Naive thymus-derived CD4-positive, alpha-beta T cell (primary cell): ENCODE measurements at regions not wholly inside any gene's neighbourhood (a gene's known extent, or its start where the extent isn't known, plus 50 kb on each side); places are given as distances from the start of the nearest gene placed in this dataset.

Experiments used
- ATAC-seq: fragments of 150-1000 bp; cut with Tn5 transposase; 2 replicates; pipeline ENCODE4 v1.10.0; 2021; ENCODE audit warnings: mild to moderate bottlenecking, moderate library complexity
- CTCF ChIA-PET: fragments of 350-600 bp; sonication (Branson Sonifier 250); formaldehyde crosslinking; loops from one replicate; lab custom pipeline; 2021; ENCODE audit warnings: antibody characterized with exemption; lab: Charles Lee
- POLR2A ChIA-PET: fragments of 350-600 bp; sonication (Branson Sonifier 250); formaldehyde crosslinking; loops from one replicate; lab custom pipeline; 2021; ENCODE audit warnings: antibody characterized with exemption, inconsistent platforms; lab: Charles Lee
- DNase-seq, 9 donors: peaks; one replicate each; pipeline versions ENCODE4 v3.0.0 to v3.0.0-alpha.2; 2020 to 2022; ENCODE audit warnings: mixed read lengths in 1 of 9
- H3K27ac ChIP-seq: one replicate; pipeline ENCODE4 v1.7.0; 2013; ENCODE audit warnings: mild to moderate bottlenecking, low read depth, low read length, moderate library complexity
- H3K27me3 ChIP-seq, 2 donors: one replicate each; pipeline ENCODE4 v1.7.0; 2013; ENCODE audit warnings: low read length in 2 of 2, mild to moderate bottlenecking in 2 of 2, moderate library complexity in 2 of 2; ENCODE audit not compliant: control insufficient read depth in 2 of 2, insufficient read depth in 2 of 2
- H3K36me3 ChIP-seq, 3 experiments: 1 replicate in 2 of 3; 2 replicates in 1 of 3; pipeline ENCODE4 v1.7.0; 2013; ENCODE audit warnings: low read length in 3 of 3, mild to moderate bottlenecking in 3 of 3, moderate library complexity in 1 of 3; ENCODE audit not compliant: insufficient read depth in 3 of 3, control insufficient read depth in 2 of 3
- H3K4me1 ChIP-seq, 2 donors: one replicate each; pipeline ENCODE4 v1.7.0; 2013; ENCODE audit warnings: low read length in 2 of 2, mild to moderate bottlenecking in 2 of 2, moderate library complexity in 1 of 2; ENCODE audit not compliant: control insufficient read depth in 2 of 2, insufficient read depth in 2 of 2
- H3K4me3 ChIP-seq: 2 replicates; pipeline ENCODE4 v1.7.0; 2013; ENCODE audit warnings: mild to moderate bottlenecking, low read length
- H3K9me3 ChIP-seq, 3 experiments: 1 replicate in 2 of 3; 2 replicates in 1 of 3; pipeline ENCODE4 v1.7.0; 2013; ENCODE audit warnings: low read length in 3 of 3; ENCODE audit not compliant: control insufficient read depth in 2 of 3
- H3K27ac Mint-ChIP-seq, 9 donors: one replicate each; pipeline ENCODE4 v1.8.0; 2020 to 2022; ENCODE audit warnings: mixed read lengths in 9 of 9, mild to moderate bottlenecking in 8 of 9, moderate library complexity in 5 of 9, inconsistent platforms in 2 of 9
- H3K27me3 Mint-ChIP-seq, 5 donors: one replicate each; pipeline ENCODE4 v1.8.0; 2021 to 2022; ENCODE audit warnings: mixed read lengths in 5 of 5, mild to moderate bottlenecking in 1 of 5
- H3K36me3 Mint-ChIP-seq, 5 donors: one replicate each; pipeline ENCODE4 v1.8.0; 2020 to 2022; ENCODE audit warnings: mixed read lengths in 5 of 5, mild to moderate bottlenecking in 3 of 5, inconsistent platforms in 1 of 5
- H3K4me1 Mint-ChIP-seq, 7 donors: one replicate each; pipeline ENCODE4 v1.8.0; 2020 to 2022; ENCODE audit warnings: mixed read lengths in 7 of 7, mild to moderate bottlenecking in 3 of 7, inconsistent platforms in 1 of 7
- H3K4me3 Mint-ChIP-seq, 10 donors: one replicate each; pipeline ENCODE4 v1.8.0; 2020 to 2022; ENCODE audit warnings: mild to moderate bottlenecking in 10 of 10, mixed read lengths in 10 of 10, moderate library complexity in 6 of 10, inconsistent platforms in 2 of 10
- H3K9me3 Mint-ChIP-seq, 11 donors: one replicate each; pipeline ENCODE4 v1.8.0; 2020 to 2022; ENCODE audit warnings: mixed read lengths in 11 of 11, mild to moderate bottlenecking in 4 of 11, inconsistent platforms in 1 of 11, moderate library complexity in 1 of 11
- intact Hi-C, 2 donors: fragments of 100-400 bp; cut with micrococcal nuclease; formaldehyde crosslinking; loops; one replicate each; pipeline ENCODE4 v1.15.1; 2023

DNA sequence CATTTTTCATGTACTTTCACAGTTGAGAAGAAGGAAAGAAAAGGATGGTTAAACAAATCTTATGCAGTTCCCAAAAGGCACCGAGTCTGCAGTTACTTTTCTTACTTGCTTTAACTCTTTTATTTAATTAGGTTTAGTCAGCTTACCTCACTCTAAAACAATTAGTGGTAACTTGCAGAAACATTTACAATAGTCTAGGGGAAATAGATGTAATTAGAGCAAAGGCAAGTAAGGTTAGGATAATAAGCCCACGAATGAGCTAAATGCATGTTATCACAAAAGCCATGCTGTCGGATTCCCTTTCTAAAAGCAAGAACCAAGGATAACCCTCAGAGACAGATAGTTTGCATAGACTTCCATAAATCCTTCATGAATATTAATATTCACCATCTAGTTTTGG, 82.0 kb upstream of the VCX2 start:
- Mint-ChIP-seq H3K36me3 (peaks cover 0 to 4% (median 0%) of the 10 kb centered on the region in 5 donors), H3K27me3 (no peaks in the 10 kb centered on the region), H3K27ac (no peak overlapping the region), H3K9me3 (peaks cover 0 to 9% (median 2%) of the 10 kb centered on the region in 11 donors), H3K4me3 (no peak overlapping the region), H3K4me1 (no peaks in the 10 kb centered on the region)
- CTCF ChIA-PET = no interaction called here
- intact Hi-C loops = no loop called here
- Histone ChIP-seq H3K9me3 (no peaks in the 10 kb centered on the region), H3K36me3 (no peaks in the 10 kb centered on the region), H3K27ac (no peak overlapping the region), H3K4me1 (no peaks in the 10 kb centered on the region), H3K27me3 (no peaks in the 10 kb centered on the region), H3K4me3 (no peak overlapping the region)
- DNase-seq (no peak), ATAC-seq (no peak)
- POLR2A ChIA-PET = no interaction called here

DNA sequence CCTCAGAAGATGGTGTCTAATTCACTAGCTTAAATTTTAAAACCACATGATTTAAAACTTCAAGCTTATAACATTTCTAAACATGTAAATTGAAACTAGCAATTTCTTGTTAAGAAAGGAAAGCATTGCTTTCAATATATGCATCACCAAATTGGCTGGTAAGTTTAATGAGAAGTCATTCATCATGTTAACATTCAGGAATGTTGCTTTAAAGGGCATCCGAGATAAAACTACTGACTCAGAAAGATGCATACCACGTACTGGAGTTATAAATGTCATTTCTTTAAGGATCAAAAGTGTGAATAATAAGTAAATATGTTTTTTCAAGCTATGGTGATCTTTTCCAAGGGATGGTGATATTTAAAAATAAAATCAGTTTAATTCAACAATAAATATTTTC, 83.3 kb upstream of the VCX2 start:
- no peak for ATAC-seq
- POLR2A ChIA-PET = no interaction called here
- H3K4me1 ChIP-seq = no peaks in the 10 kb centered on the region
- no peaks in the 10 kb centered on the region for H3K9me3 ChIP-seq
- Mint-ChIP-seq H3K4me1 (no peaks in the 10 kb centered on the region), H3K36me3 (peaks cover 0 to 4% (median 0%) of the 10 kb centered on the region in 5 donors), H3K9me3 (peaks cover 0 to 6% (median 0%) of the 10 kb centered on the region in 11 donors), H3K27ac (no peak overlapping the region), H3K27me3 (no peaks in the 10 kb centered on the region), H3K4me3 (no peak overlapping the region)
- intact Hi-C loops = no loop called here
- H3K27me3 ChIP-seq = no peaks in the 10 kb centered on the region
- DNase-seq = no peak
- CTCF ChIA-PET = no interaction called here
- no peaks in the 10 kb centered on the region for H3K36me3 ChIP-seq
- no peak overlapping the region for H3K4me3 ChIP-seq
- no peak overlapping the region for H3K27ac ChIP-seq

DNA sequence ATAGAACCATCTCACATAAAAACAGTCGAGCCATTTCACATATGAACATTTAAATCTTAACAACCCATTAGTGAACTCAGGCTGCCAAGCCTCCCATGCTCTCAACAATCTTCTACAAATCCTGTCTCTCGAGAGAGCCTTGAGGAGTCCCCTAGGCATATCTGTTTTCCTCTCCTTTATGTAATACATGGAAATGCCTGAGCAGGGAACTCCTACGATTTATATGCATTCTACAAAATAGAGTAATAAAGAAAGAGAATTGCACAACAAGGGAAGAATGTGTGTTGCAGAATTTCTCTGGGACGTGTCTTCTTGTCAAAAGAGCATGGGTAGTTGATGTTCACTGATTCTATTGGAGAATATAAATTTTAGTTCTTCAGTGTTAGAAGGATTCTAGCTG, 101.8 kb upstream of the VCX2 start:
- peaks cover 0 to 4% (median 0%) of the 10 kb centered on the region in 5 donors for H3K36me3 Mint-ChIP-seq
- no peak overlapping the region for H3K27ac ChIP-seq
- no peak overlapping the region for H3K4me3 ChIP-seq
- intact Hi-C loops = no loop called here
- no peak overlapping the region for H3K4me3 Mint-ChIP-seq
- H3K9me3 ChIP-seq = no peaks in the 10 kb centered on the region
- DNase-seq (no peak), ATAC-seq (no peak)
- no peaks in the 10 kb centered on the region for H3K27me3 ChIP-seq
- no peaks in the 10 kb centered on the region for H3K4me1 Mint-ChIP-seq
- POLR2A ChIA-PET = no interaction called here
- no peaks in the 10 kb centered on the region for H3K4me1 ChIP-seq
- CTCF ChIA-PET = no interaction called here
- H3K9me3 Mint-ChIP-seq = peaks cover 0 to 57% (median 18%) of the 10 kb centered on the region in 11 donors
- no peaks in the 10 kb centered on the region for H3K27me3 Mint-ChIP-seq
- no peak overlapping the region for H3K27ac Mint-ChIP-seq
- no peaks in the 10 kb centered on the region for H3K36me3 ChIP-seq

DNA sequence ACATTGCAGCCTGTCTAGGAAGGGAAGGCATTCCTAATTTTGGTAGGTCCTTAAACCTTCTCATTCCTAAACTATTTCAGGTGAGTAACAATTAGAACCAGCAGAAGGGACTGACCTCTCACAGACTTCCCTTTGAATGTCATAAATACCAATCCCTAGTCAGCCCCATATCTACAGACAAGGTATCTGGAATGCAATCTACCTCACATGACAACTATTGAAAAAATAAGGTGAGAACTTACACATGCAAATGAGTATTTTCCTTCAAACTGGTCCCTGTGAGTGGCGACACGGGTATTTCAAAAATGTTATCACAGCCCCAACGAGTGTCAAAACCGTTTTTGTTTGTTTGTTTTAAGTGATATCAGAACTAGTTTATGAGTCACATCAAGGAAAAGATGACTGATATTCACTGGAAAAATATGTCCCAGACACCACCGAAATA, 102.4 kb upstream of the VCX2 start:
- no peak for ATAC-seq
- H3K9me3 ChIP-seq = peaks cover 0 to 2% (median 0%) of the 10 kb centered on the region in 3 experiments

DNA sequence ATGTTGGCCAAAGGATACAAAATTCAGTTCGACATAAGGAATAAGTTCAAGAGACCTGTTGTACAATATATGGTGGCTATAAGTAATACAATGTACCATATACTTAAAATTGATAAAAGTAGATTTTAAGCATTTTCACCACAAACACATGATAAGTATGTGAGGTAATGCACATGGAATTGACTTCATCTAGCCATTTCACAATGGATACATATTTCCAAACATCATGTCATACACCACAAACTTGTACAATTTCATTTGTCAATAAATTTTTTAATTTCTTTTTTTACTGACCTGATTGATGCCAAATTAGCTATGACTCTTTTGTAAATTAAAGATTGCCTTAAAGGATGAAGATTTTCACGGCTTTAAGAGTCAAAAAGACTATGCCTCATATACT, 103.1 kb upstream of the VCX2 start:
- Mint-ChIP-seq H3K9me3 (peaks cover 0 to 58% (median 13%) of the 10 kb centered on the region in 11 donors), H3K36me3 (no peaks in the 10 kb centered on the region), H3K4me1 (no peaks in the 10 kb centered on the region), H3K27me3 (no peaks in the 10 kb centered on the region), H3K27ac (no peak overlapping the region), H3K4me3 (no peak overlapping the region)
- H3K4me3 ChIP-seq = no peak overlapping the region
- peaks cover 0 to 5% (median 0%) of the 10 kb centered on the region in 3 experiments for H3K9me3 ChIP-seq
- no peaks in the 10 kb centered on the region for H3K36me3 ChIP-seq
- H3K4me1 ChIP-seq = no peaks in the 10 kb centered on the region
- ATAC-seq (no peak), DNase-seq (no peak)
- H3K27me3 ChIP-seq = no peaks in the 10 kb centered on the region
- intact Hi-C loops = no loop called here
- CTCF ChIA-PET = no interaction called here
- POLR2A ChIA-PET = no interaction called here
- no peak overlapping the region for H3K27ac ChIP-seq

More for the DNA sequence above, 102.4 kb upstream of the VCX2 start:
- DNase-seq = no peak
- CTCF ChIA-PET = no interaction called here
- no peak overlapping the region for H3K27ac ChIP-seq
- no peaks in the 10 kb centered on the region for H3K27me3 ChIP-seq
- no peak overlapping the region for H3K4me3 ChIP-seq
- POLR2A ChIA-PET = no interaction called here
- intact Hi-C loops = no loop called here
- no peaks in the 10 kb centered on the region for H3K36me3 Mint-ChIP-seq
- H3K36me3 ChIP-seq = no peaks in the 10 kb centered on the region
- H3K27ac Mint-ChIP-seq = no peak overlapping the region
- H3K27me3 Mint-ChIP-seq = no peaks in the 10 kb centered on the region
- no peak overlapping the region for H3K4me3 Mint-ChIP-seq
- H3K4me1 Mint-ChIP-seq = no peaks in the 10 kb centered on the region
- no peaks in the 10 kb centered on the region for H3K4me1 ChIP-seq
- peaks cover 0 to 57% (median 13%) of the 10 kb centered on the region in 11 donors for H3K9me3 Mint-ChIP-seq

DNA sequence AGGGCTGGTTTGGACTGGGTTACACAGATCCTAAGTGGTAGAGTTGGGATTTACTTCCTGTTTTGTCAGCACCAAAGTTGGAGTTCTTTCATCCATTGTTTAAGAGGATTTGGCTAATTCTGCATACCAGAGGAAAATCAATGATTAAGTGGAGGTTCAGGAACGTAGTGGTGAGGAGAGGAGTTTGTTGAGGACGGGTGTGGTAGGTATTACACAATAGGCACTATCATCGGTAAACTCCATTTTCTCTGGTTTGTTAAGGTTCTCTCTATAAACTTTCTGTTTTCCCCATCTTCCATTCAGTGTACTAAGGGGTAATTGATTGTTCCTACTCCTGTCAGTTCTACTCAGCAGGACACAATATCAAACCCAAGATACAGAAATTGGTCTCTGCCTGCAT, 107.5 kb upstream of the VCX2 start:
- H3K27me3 Mint-ChIP-seq = no peaks in the 10 kb centered on the region
- no peaks in the 10 kb centered on the region for H3K36me3 Mint-ChIP-seq
- ChIA-PET POLR2A (no interaction called here), CTCF (no interaction called here)
- no peak for ATAC-seq
- H3K27ac Mint-ChIP-seq = no peak overlapping the region
- Histone ChIP-seq H3K27me3 (no peaks in the 10 kb centered on the region), H3K4me1 (no peaks in the 10 kb centered on the region), H3K9me3 (peaks cover 0 to 5% (median 0%) of the 10 kb centered on the region in 3 experiments), H3K27ac (no peak overlapping the region), H3K36me3 (no peaks in the 10 kb centered on the region), H3K4me3 (no peak overlapping the region)
- DNase-seq = no peak
- no peak overlapping the region for H3K4me3 Mint-ChIP-seq
- peaks cover 0 to 42% (median 9%) of the 10 kb centered on the region in 11 donors for H3K9me3 Mint-ChIP-seq
- H3K4me1 Mint-ChIP-seq = no peaks in the 10 kb centered on the region
- intact Hi-C loops = no loop called here

DNA sequence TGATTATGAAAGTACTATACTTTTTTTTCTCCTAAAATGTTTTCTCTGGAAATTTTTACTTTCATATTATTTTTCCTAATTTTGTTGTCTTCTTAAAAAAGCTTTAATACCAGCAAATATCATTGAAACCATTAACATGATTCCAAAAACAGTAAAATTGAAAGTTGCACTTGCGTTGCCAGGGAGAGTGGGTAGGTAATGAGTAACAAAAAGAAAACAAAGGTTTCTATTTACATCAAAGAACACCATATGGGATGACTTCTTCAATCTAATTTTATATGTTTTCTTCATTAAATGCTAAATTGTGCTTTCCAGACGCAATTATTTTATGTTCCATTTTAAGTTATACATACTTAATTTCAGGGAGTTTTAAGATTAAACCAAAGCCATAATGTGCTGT, 108.3 kb upstream of the VCX2 start:
- no peak for ATAC-seq
- CTCF ChIA-PET = no interaction called here
- no peak overlapping the region for H3K27ac Mint-ChIP-seq
- intact Hi-C loops = no loop called here
- peaks cover 0 to 48% (median 9%) of the 10 kb centered on the region in 11 donors for H3K9me3 Mint-ChIP-seq
- H3K36me3 ChIP-seq = no peaks in the 10 kb centered on the region
- no peak overlapping the region for H3K4me3 ChIP-seq
- DNase-seq = no peak
- POLR2A ChIA-PET = no interaction called here
- H3K27me3 ChIP-seq = no peaks in the 10 kb centered on the region
- H3K4me1 Mint-ChIP-seq = no peaks in the 10 kb centered on the region
- peaks cover 0 to 5% (median 0%) of the 10 kb centered on the region in 3 experiments for H3K9me3 ChIP-seq
- H3K4me3 Mint-ChIP-seq = no peak overlapping the region
- H3K27me3 Mint-ChIP-seq = no peaks in the 10 kb centered on the region
- no peaks in the 10 kb centered on the region for H3K36me3 Mint-ChIP-seq
- no peaks in the 10 kb centered on the region for H3K4me1 ChIP-seq
- H3K27ac ChIP-seq = no peak overlapping the region
